Parathyroid adenoma (tissue), 2 donors: ENCODE measurements at regions not wholly inside any gene's neighbourhood (a gene's known extent, or its start where the extent isn't known, plus 50 kb on each side); places are given as distances from the start of the nearest gene placed in this dataset.
"Not testable (repeated sequence)": the region's sequence is repeated elsewhere in the genome, so short reads cannot be mapped to it uniquely, and the experiment has no call there.

Experiments
- H2AFZ ChIP-seq: fragments of 300-600 bp; sonication (generic); one replicate; pipeline ENCODE4 v1.7.0; 2017; ENCODE audit warnings: antibody characterized with exemption, mild to moderate bottlenecking
- H3K27ac ChIP-seq: fragments of 300-600 bp; sonication (generic); one replicate; pipeline ENCODE4 v1.7.0; 2017
- H3K27me3 ChIP-seq: fragments of 300-600 bp; sonication (generic); one replicate; pipeline ENCODE4 v1.7.0; 2017; ENCODE audit warnings: low read length; ENCODE audit not compliant: control insufficient read depth, insufficient read depth
- H3K36me3 ChIP-seq: fragments of 300-600 bp; sonication (generic); one replicate; pipeline ENCODE4 v1.7.0; 2017; ENCODE audit warnings: low read length; ENCODE audit not compliant: control insufficient read depth, insufficient read depth
- H3K4me1 ChIP-seq: fragments of 300-600 bp; sonication (generic); one replicate; pipeline ENCODE4 v1.7.0; 2017; ENCODE audit warnings: control low read depth
- H3K4me2 ChIP-seq: fragments of 300-600 bp; sonication (generic); one replicate; pipeline ENCODE4 v1.7.0; 2017; ENCODE audit warnings: low read length
- H3K4me3 ChIP-seq: fragments of 300-600 bp; sonication (generic); one replicate; pipeline ENCODE4 v1.7.0; 2017; ENCODE audit warnings: low read depth, low read length
- H3K79me2 ChIP-seq: fragments of 300-600 bp; sonication (generic); one replicate; pipeline ENCODE4 v1.7.0; 2017; ENCODE audit warnings: control low read depth
- H3K9ac ChIP-seq: fragments of 300-600 bp; sonication (generic); one replicate; pipeline ENCODE4 v1.7.0; 2017; ENCODE audit warnings: mild to moderate bottlenecking
- H3K9me3 ChIP-seq: fragments of 300-600 bp; sonication (generic); one replicate; pipeline ENCODE4 v1.7.0; 2017; ENCODE audit warnings: low read length; ENCODE audit not compliant: control insufficient read depth
- TF ChIP-seq, protein P1 (sequence below): fragments of 300-600 bp; sonication (generic); IDR thresholded peaks from one replicate; pipeline ENCODE4 v1.7.0; 2017; ENCODE audit warnings: antibody characterized with exemption, mild to moderate bottlenecking
- donor health status: primary hyperparathyroidism.

DNA sequence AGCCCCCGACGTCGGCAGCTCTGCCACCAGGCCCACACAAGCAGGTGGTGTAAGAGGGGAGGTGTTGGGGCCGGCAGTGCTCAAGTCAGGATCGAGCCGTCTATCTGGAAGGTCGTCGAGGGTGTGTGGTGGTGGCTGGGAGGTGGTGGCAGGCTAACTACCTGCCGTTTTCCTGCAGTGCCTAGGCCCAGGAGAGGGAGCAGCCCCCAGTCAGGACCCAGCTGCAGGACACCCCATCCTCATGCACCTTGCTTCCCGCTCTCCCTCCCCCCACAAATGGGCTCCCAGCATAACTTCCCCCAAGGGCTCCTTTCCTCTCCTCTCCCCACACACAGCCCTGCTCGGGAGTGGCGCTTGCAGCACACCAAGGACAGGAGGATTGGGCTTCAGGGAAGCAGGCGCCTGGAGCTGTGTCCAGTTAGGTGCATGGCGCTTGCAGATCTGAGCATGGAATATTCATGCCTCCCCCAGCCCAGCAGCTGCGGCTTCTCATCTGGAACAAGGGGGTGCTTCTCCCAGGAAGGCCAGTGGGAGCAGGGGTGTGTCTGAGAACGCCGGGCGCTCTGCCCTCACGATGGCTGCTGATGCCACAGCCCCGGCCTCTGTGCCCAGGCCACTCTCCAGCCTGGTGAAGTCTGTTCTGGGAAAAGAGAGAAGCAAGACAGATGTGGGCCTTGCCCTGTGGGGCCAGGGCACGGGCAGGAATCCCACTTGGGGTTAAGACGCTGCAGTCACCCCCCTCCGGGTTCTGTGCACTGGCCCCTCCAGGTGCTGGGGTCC lies 127.7 kb downstream of the IGLL1 start:
- H3K27ac ChIP-seq, result no peak overlapping the region

DNA sequence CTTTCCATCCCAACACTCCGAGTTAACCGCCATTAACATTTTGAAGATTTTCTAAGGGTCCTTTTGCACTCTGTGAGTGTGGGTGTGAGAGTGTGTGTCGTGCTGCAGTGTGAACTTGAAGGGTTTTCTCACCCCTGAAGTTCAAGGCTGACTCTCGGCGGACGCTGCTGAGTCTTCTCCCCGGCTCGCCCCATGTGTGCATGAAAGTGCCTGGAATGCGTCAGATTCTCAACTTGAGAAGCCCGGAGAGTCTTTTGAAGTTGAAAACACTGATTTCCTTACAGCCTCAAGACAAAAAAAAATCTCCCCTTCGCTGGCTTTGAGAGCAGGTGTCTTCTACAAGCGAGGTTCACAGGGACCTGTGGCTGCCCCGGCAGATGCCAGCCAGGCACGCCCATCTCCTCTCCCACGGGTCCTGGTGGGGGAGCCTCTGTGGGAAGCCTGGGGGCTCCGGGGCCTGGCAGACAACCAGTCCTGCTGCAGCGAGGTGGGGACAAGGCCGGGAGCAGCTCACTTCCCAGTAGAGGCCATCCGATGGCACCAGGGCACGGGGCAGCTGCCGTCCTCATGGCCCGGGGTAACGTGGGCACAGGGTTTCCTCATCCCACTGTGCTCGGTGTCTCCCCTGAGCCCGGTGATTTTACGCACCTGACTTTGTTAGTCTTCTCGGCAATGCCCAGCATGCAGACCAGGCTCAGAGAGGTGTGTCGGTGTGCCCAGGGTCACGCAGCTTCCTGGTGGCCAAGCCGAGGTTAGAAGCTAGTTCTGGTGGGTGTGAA lies 128.4 kb downstream of the IGLL1 start:
- not testable (repeated sequence) for H3K4me3 ChIP-seq, H3K27me3 ChIP-seq, H3K9me3 ChIP-seq, H3K4me2 ChIP-seq, H3K36me3 ChIP-seq, H3K27ac ChIP-seq, H2AFZ ChIP-seq, H3K79me2 ChIP-seq, H3K9ac ChIP-seq, H3K4me1 ChIP-seq

More for the DNA sequence above, 127.7 kb downstream of the IGLL1 start:
- Histone ChIP-seq H3K4me2 (no peak overlapping the region), H3K36me3 (no peaks in the 10 kb centered on the region), H3K4me1 (no peaks in the 10 kb centered on the region), H3K79me2 (no peaks in the 10 kb centered on the region), H3K4me3 (no peak overlapping the region), H3K9me3 (no peaks in the 10 kb centered on the region), H2AFZ (no peak overlapping the region), H3K9ac (no peak overlapping the region), H3K27me3 (no peaks in the 10 kb centered on the region)
- TF ChIP-seq, protein P1, sequence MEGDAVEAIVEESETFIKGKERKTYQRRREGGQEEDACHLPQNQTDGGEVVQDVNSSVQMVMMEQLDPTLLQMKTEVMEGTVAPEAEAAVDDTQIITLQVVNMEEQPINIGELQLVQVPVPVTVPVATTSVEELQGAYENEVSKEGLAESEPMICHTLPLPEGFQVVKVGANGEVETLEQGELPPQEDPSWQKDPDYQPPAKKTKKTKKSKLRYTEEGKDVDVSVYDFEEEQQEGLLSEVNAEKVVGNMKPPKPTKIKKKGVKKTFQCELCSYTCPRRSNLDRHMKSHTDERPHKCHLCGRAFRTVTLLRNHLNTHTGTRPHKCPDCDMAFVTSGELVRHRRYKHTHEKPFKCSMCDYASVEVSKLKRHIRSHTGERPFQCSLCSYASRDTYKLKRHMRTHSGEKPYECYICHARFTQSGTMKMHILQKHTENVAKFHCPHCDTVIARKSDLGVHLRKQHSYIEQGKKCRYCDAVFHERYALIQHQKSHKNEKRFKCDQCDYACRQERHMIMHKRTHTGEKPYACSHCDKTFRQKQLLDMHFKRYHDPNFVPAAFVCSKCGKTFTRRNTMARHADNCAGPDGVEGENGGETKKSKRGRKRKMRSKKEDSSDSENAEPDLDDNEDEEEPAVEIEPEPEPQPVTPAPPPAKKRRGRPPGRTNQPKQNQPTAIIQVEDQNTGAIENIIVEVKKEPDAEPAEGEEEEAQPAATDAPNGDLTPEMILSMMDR, result no peak

DNA sequence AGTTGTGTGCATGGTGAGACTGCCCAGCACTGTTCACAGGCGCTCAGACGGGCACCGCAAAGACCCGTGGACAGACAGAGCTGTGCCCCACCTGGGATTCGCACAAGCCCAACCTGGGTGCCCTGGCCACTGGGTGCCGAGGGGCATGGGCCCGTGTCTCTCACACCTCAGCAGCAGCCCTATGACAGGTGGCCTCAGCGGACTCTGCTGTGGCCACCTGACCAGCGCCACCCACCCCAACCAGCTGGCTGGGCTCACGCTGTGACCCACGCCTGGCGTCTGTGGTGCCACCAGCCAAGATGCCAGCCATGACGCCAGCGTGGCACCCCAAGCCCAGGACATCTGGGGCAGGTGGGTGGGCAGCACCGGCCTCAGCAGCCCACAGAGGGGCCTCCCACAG lies 129.3 kb downstream of the IGLL1 start:
- H3K9me3 ChIP-seq, H3K4me3 ChIP-seq, H3K27ac ChIP-seq, H3K79me2 ChIP-seq, H3K27me3 ChIP-seq, H3K9ac ChIP-seq, H3K4me1 ChIP-seq, H3K36me3 ChIP-seq, H3K4me2 ChIP-seq, H2AFZ ChIP-seq: not testable (repeated sequence)

DNA sequence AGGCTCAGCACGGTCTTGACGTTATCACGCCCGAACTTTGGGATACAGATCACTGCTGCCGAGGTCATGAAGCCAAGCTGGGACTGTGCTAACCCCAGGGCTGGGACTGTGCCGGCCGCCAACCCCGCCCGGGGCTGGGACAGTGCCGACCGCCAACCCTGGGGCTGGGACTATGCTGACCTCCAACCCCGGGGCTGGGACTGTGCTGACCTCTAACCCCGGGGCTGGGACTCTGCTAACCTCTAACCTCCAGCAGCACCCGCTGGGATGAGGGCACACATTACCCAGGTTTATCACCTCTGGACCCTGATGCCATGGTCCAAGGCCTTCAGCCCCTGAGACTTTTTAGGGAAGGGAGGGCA lies 129.7 kb downstream of the IGLL1 start:
- H3K27ac ChIP-seq, result no peak overlapping the region
- no peaks in the 10 kb centered on the region for H3K36me3 ChIP-seq
- TF ChIP-seq, protein P1, result no peak
- no peaks in the 10 kb centered on the region for H3K9me3 ChIP-seq
- H3K27me3 ChIP-seq, result no peaks in the 10 kb centered on the region
- no peak overlapping the region for H3K9ac ChIP-seq
- H2AFZ ChIP-seq, result no peak overlapping the region
- H3K4me2 ChIP-seq, result no peak overlapping the region
- no peaks in the 10 kb centered on the region for H3K4me1 ChIP-seq
- no peak overlapping the region for H3K4me3 ChIP-seq
- no peaks in the 10 kb centered on the region for H3K79me2 ChIP-seq

DNA sequence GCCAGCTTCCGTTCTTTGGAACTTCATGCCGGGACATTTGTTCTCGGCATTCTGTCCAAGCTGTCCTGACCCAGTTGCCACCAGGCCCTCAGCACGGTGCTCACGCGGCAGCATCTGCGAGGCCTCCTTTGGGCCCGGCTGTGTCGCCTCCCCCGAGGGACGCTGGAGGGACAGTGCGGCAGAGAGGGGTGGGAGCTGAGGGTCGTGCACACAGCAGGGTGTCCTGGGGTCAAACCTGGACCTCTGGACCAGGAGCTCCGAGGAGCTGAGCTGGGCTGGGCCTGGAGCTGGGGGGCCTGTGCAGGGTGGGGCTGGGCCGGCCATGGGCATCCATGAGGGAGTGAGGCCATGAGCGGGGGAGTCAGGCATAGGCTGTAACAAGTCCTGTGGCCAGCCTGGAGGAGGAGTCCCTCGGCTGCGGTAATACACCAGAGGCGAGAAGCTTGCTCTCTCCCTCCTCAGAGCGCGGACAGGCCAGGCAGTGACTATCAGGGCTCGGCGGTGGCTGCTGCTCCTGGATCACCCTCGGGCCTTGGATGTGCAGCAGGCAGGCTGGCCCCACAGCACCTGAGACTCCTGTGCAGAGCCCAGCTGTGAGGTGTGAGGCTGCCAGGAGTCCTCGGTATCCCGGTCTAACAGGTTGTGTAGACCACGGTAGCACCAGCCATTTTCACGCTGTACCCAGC lies 130.2 kb downstream of the IGLL1 start:
- H3K79me2 ChIP-seq, H3K9me3 ChIP-seq, H3K4me3 ChIP-seq, H3K9ac ChIP-seq, H3K27me3 ChIP-seq, H3K27ac ChIP-seq, H2AFZ ChIP-seq, H3K36me3 ChIP-seq, H3K4me2 ChIP-seq, H3K4me1 ChIP-seq: not testable (repeated sequence)

DNA sequence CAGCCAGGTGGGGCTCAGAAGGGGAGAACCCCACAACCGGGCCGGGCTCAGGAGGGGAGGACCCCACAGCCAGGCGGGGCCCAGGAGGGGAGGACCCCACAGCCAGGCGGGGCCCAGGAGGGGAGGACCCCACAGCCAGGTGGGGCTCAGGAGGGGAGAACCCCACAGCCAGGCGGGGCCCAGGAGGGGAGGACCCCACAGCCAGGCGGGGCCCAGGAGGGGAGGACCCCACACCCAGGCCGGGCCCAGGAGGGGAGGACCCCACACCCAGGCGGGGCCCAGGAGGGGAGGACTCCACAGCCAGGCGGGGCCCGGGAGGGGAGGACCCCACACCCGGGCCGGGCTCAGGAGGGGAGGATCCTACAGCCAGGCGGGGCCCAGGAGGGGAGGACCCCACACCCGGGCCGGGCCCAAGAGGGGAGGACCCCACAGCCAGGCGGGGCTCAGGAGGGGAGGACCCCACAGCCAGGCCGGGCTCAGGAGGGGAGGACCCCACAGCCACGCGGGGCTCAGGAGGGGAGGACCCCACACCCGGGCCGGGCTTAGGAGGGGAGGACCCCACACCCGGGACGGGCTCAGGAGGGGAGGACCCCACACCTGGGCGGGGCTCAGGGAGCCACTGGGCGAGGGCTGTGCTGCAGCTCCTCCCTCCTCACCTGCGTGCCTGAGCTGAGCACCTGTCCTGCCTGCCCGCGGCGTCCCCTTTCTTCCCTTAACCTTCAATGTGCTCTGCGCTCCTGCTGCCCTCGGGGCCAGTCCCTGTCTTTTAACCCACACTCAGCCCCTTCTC lies 131.4 kb downstream of the IGLL1 start:
- not testable (repeated sequence) for H3K36me3 ChIP-seq, H3K9me3 ChIP-seq, H3K9ac ChIP-seq, H2AFZ ChIP-seq, H3K4me3 ChIP-seq, H3K27me3 ChIP-seq, H3K79me2 ChIP-seq, H3K4me2 ChIP-seq, H3K27ac ChIP-seq, H3K4me1 ChIP-seq
